HG03066 (cell line): ENCODE measurements at regions not wholly inside any gene's neighbourhood (a gene's known extent, or its start where the extent isn't known, plus 50 kb on each side); places are given as distances from the start of the nearest gene placed in this dataset.

Experiments used
- ATAC-seq: cut with Tn5 transposase; IDR thresholded peaks from one replicate; pipeline ENCODE4 v1.9.1; 2021; ENCODE audit warnings: low read depth; ENCODE audit not compliant: unreplicated experiment

DNA sequence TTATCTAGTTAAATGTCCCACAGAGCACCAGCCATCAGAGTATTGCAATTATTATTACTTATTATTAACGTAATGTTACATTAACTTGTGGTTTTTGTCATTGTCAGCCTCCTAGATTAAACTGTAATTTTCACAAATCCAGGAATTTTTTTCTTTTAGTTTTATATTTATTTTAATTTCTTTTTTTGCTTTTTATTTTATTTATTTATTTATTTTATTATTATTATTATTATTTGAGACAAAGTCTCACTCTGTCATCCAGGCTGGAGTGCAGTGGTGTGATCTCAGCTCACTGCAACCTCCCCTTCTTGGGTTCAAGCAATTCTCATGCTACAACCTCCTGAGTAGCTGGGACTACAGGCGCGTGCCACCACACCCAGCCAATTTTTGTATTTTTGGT is 202.9 kb upstream of the LUZP2 start:
- ATAC-seq, result no peak

DNA sequence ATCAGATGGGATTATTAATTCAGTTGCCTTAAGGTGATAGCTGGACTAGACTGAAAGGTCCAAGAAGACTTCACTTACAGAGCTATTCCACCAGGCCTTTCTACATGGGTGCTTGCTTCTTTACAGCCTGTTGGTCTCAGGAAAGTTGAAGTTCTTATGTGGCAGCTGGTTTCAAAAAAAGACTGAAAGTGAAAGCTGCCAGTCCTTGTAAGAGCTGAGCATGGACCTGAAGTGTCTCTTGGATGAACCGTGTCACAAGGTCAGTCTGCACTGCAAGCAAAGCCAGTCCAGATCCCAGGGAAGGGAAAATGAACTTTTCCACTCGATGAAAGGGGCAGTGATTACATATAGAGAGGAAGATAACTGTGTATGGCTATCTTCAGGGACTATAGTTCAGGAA is 201.5 kb upstream of the LUZP2 start:
- no peak for ATAC-seq

DNA sequence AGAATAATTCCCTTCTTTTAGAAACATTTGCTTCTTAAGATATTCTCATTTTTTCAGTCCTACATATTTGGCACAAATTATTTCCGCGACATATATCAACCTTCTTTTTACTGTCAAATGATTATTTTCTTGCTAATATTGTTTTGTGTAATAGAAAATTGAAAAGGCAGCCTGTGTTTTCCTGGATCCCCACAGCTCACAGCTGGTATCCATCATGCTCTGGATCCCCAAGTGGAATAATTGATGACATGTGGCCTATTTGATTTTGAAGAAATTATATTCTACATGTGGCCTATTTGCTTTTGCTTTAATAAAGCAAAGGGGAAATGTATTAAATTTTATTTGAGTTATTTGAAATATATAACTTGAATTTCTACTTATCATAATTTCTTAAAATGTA is 199.4 kb upstream of the LUZP2 start:
- no peak for ATAC-seq

DNA sequence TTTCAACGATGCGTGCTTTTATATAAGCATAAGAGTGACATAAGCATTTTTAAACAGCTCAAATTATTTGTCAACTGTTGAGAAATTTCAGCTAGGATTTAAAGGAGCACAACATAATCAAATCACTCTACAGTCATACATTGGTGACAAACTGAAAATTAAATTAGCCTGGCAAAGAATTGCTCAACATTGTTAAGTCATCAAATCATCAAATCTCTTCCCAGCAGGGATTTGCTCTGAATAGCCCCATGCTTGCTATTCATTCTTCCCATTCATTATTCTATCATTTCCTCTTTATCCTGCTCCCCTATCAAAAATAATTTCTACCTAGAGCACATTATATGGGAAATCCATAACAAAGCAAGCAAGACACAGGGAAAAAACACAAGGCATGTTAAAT is 198.7 kb upstream of the LUZP2 start:
- no peak for ATAC-seq

DNA sequence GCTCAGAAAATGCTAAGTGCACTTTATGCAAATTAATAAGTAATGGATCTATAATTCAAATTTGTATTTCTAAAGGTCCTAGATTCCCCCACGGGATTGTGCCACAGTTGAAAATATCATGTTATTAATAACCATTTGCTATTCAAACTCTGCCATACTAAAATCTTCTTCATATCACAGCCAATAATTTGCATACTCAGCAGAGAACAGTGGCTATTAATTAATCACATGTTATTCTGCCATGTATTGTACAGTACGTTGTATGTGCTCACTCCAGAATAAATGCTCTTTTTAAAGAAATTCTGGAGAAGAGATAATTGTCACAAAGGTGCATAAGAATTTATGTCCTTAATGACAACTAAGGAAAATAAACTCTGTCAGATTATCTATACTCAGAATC is 184.9 kb upstream of the LUZP2 start:
- no peak for ATAC-seq

DNA sequence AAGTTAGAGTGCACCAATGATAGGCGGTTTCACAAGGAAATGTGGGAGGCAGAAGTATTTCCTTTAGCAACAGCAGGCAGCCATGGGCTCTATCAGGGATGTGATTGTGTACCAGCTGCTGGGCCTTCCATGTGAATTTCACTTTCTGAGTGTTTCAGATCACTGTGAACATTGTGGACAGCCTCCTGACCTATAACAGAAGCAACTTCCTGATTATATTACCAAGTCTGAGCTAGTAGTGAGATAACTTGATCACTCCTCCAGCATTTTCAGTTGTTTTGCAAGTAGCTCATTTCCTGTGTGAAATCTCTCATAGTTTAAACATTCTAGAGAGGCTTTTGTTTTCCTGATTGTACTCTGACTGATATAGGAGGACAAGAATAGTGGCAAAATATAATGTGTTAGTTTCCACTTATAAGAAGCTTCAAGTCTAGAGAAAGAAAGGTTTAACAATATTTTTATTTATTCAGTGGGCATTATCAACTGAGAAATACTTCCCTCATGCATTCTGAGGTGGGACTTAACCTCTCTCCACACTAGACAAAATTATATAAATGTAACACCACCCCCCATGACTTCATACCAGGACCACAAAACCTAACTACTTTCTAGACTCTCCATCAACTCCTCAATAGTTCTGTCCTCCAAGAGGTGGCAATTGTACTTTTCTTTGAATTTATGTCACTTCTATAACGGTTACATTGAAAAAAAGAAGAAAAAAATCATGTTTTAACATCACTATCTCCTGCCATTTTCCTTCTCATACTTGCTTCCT is 184.2 kb upstream of the LUZP2 start:
- no peak for ATAC-seq

DNA sequence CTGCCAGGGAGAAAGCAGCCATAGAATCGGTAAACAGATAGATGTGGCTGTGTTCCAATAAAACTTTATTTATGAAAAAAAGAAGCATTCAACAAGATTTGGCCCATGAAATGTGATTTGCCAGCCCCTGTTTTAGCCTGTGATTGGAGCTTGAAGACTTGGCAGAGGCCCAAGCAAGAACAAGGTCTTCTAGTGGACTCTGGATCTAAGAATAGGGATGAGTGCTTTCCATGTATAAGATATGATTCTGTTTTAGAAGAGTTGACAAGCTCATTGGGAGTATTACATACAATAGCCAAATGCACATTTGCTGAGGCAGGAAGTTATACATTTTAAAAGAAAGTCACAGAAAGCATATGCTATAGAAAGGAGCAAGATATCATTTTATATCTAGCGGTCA is 175.6 kb upstream of the LUZP2 start:
- ATAC-seq, result no peak

DNA sequence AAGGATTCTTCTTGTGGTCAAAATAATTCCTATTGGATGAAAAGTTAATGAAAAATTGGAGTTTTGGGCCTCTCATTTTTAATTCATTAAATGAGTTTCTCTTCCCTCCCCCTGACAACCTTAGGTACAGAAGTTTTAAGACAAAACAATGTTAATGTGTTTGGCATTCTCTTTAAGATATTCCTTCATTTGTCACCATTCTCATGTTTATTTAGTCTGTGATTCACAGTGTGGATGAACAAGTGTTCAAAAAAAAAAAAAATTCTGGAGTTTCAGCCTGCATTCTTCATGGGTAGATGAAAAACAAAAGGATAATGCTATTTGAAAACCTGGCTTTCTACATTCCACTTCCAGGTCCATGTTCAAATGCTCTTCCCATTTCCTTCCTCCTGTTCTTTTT is 172.6 kb upstream of the LUZP2 start:
- no peak for ATAC-seq

DNA sequence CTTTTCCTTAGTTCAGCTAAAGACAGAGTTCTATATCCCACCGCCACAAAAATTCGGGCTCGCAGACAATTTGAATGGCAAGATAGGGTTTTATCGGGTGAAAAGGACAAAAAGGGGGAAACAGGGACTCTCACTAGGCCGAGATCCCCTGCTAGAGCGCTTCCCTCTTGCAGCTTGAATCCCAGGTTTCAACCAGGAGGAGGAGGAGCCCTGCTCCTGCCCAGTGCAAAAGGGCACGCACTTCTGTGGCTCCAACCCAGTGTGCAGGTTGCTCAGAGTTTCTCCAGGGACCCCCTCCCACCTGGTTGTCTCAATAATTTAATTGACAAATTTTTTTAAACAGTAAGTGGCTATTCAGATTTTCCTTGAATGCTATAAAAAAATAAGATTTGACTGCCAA is 152.6 kb upstream of the LUZP2 start:
- no peak for ATAC-seq

DNA sequence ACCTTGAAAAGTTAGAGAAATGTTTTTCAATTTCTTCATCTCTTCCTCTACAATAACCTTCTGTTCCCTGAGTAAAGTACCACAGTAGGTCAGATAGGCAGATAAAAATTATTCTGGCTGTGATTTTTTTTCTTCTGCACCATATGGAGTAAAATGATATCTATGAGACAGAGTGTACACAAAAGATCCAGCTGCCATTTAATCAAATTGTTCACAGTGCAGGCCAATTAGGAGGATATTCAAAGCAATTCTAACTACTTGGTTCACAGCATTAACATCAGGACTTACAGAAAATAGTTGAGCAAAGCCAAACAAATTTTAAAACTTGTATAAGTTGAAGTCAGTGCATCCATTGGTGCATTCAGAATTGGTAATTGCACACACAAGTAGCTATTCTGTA is 147.9 kb upstream of the LUZP2 start:
- no peak for ATAC-seq

DNA sequence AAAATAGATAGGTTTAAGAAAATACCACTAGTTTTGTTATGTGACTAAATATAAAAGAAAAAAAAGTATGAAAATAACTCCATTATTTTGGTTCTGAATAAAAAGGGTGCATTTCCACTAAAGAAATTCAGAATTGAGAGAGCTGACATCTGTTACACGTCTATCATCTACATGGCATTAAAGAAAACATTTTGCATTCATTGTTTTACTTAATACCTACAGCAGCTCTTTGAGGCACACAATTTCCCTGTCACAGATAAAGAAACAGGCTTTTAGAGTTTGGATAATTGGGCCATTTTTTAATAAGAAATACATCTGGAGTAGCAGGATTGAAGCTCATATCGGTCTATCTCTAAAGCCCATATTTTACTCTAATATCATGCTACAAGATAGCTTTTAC is 145.7 kb upstream of the LUZP2 start:
- no peak for ATAC-seq

DNA sequence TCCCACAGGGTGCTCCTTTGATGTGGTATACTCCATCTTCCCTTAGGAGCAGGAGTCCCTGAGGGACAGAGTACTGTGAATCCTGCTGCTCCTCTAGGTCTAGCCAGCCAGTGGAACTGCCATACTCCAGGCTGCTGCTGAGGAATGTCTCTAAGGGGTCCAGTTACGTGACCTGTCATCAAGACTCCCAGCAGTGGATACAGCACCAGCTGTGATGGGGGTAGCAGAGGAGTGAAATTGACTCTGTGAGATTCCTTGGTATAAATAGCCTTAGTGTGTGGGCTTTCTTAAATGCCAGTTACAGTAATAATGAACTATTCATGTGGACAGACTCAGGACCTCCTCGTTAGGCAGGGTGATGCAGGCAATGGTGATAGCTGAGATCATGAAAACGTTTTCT is 140.4 kb upstream of the LUZP2 start:
- ATAC-seq, result no peak

DNA sequence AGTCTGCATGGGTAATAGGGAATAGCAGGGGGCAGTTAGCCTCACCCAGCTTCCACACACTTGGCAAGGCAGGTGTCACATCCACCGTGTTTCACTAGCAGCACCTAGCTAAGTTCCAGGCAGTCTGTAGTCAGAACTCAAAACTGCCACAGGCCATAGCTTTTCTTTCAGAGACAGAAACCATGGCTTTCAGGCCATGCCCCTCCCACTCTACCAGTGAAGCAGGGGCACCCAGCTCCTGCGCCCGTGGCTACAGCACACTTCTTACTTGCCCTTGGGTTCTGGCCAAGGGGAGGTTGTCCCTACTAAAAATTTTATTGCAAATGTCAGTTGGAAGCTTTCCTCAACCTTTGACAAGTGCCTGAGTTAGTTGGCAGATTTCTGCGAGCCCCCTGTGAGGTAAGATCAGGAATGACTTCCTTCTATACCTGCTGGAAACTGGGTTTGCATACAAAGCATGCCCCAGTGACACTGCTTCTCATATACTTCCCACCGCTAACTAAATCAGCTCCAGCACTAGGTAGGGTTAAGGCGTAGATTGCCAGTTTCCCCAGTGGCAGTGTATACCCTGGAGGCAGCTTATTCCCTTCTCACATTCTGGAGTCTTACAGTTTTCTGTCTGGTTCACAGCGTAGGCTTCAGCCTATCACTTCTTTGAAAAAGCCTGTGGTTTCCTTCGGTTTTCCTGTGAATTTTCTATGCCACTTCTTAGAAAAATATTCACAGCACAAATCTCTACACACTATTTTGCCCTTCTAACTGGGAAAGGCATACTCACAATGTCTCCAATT is 139.0 kb upstream of the LUZP2 start:
- ATAC-seq, result no peak

DNA sequence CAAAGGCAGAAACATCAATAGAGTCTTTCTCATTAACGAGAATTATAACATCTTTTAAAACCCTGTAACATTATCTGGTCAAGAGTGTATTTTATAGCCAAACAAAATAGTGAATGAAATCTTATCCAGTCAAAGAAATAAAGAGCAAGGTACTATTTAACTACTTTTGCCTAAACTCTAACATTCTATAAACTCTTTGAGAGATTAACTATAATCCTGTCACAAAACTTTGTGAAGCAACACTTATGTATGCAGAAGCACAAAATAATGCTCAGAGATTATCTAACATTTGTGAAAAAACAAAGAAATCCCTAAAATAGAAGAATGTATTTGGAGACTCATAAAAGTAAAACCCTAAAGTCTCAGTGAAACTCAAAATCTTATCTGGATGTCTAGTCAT is 124.4 kb upstream of the LUZP2 start:
- ATAC-seq, result no peak

DNA sequence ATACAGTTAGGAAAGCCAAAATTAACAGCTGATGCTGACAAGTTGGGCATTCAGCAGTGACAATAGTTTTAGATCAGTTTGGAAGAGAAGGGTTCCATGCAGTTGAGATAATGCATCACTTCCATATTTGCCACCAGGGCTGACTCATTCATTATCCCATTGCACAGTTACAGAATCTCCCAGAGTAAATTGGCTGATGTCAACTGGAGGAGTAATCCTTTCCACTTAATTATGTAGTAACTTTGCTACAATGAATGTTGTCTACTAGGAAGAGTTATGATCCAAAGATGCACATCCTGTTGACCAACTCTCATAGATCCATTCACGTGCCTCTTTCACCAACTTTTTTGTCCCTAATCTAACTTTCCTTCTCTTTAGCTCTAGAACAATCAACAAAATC is 123.3 kb upstream of the LUZP2 start:
- ATAC-seq, result no peak

DNA sequence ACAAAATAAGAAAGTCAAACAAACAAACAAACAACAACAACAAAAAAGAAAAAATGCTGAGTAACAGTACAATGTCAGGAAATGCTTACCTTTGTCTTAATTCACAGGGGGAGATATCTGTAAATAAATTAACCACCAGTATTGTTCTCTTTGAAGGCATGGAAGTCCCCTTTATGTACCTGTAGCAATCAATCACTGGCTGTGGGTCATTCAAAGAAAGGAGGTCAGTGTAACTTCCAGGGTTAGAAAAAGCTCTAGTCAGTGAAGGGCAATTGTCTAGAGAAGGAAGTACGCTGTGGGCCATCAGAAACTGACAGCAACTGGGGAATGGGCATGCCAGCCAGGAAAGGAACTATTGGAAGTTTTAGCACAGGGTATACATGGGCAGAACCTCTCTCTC is 121.5 kb upstream of the LUZP2 start:
- ATAC-seq, result no peak

DNA sequence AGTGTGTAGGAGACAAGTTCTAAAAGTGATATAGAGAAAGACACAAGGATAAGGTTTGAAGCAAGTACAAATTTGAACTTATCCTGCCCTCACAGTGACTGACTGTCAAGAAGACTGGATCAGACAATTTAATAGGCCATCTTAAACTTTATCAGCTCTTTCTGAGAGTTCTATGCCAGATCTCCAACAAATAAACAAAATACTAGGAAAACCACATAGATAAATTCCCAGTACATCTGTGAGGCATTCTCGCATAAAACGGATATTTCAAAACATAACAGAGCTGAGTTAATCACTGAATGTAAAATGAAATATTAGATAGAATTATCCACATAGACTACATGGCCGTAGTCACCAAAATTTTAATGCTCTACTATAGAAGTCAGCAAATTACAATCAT is 120.9 kb upstream of the LUZP2 start:
- ATAC-seq, result no peak

DNA sequence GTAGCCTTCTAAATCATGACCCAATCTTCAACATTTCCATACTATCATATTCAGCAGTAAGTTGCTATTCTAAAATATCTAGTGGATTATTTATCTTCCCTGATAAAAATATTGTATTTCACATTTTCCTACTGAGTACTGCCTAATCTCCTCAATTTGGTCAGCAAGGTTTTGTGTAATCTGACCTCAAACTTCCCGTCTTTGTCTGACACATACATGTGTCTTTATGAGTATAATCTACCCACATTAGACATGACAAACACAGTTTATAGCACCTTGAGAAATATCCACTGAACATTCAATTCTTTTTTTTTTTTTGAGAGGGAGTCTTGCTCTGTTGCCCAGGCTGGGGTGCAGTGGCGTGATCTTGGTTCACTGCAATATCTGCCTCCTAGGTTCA is 113.7 kb upstream of the LUZP2 start:
- no peak for ATAC-seq

DNA sequence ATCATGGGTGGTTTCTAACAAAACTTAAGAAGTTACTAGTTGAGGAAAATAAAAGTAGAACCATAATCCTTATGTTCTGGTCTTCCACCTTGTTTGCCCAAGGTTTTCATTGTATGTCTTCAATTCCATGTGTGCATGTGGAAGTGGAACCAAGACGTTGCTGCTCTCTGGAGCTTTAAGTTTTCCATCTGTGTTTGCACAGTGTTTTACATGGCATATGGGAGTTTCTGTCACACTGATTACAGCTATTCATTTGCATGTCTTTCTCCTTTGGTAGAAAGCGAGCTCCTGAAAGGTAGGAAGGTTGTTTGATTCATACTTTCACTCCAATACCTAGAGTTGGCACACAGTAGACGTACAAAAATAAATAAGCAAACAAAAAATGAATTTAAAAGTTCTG is 112.6 kb upstream of the LUZP2 start:
- ATAC-seq, result no peak

DNA sequence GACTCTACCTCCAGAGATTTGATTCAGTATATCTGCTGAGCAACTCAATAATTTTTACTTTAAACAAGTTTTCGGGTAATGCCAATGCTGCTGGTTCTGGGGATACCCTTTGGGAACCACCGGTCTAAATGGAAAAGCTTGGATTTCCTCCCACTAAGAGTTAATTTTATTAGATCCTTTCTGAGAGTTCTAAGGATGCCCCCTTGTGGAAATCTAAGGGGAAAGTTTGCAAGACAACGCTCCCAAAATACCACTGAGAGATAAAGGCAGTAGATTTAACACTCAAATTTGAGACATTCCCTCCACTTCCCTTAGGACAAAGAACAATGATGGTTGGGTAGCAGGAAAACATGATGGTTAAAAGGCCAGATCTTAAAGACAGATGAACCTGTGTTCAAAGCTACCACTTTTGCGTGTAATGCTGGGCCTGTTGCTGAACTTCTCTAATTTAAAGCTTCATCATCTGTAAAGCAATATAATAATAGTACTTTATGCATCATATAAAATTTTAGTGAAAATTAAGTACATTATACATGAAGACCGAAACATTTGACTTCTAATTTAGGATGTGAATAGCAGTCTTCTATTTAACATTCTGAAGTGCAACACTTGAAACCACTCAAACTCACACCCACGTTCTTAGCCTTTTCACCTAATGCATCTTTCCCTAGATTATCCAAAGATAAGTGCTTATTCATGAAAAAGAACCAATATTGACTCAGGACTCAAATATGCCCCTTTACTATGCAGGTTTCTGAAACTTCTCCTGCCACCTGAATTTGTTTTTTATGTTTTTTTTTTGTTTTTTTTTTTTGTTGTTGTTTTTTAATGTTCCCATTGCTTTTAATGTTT is 110.1 kb upstream of the LUZP2 start:
- no peak for ATAC-seq

DNA sequence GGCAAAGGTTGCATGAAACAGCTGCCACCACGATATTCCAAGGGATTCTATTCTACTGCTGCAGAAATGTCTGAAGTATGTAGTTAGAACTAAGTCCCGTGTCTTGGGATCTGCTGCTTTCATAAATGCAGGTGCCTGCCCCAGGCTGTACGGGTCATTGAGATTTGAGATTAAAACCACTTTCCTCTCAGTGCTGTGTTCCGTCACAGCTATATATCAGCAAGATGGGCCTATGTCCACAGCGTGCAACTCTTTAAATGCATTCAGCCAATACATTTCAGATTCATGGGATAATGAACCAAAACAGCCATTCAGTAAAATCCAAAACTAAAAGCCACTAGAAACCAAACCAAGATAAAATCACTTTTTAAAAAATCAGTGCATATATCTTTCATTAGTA is 107.3 kb upstream of the LUZP2 start:
- no peak for ATAC-seq
